B cell (primary cell): ENCODE measurements at regions not wholly inside any gene's neighbourhood (a gene's known extent, or its start where the extent isn't known, plus 50 kb on each side); places are given as distances from the start of the nearest gene placed in this dataset.

Experiments used
- ATAC-seq: fragments of 200-7000 bp; cut with Tn5 transposase; one replicate; pipeline ENCODE4 v1.10.0; 2021; ENCODE audit warnings: low read depth, mild to moderate bottlenecking, moderate number of reproducible peaks, moderate library complexity
- CTCF ChIA-PET: fragments of 350-600 bp; sonication (Branson Sonifier 250); formaldehyde crosslinking; loops from one replicate; lab custom pipeline; 2021; ENCODE audit warnings: antibody characterized with exemption, inconsistent platforms; lab: Charles Lee
- POLR2A ChIA-PET: fragments of 350-600 bp; sonication (Branson Sonifier 250); formaldehyde crosslinking; loops from one replicate; lab custom pipeline; 2021; ENCODE audit warnings: antibody characterized with exemption; lab: Charles Lee
- DNase-seq: peaks from one replicate; pipeline ENCODE4 v3.0.0; 2013
- H2AFZ ChIP-seq: 2 replicates; pipeline ENCODE4 v1.6.1; 2012; ENCODE audit warnings: mild to moderate bottlenecking, low read depth, low read length; ENCODE audit not compliant: insufficient read depth, poor library complexity, severe bottlenecking
- H3K27ac ChIP-seq, 2 donors: 1 replicate in 1 of 2; 2 replicates in 1 of 2; pipeline ENCODE4 v1.5.1; 2012 to 2013; ENCODE audit warnings: low read length in 2 of 2, mild to moderate bottlenecking in 2 of 2, moderate library complexity in 1 of 2
- H3K27me3 ChIP-seq, 4 experiments: fragments of 200-600 bp in 1 of 4; sonication (generic) in 1 of 4; replicated peaks in 1 of 4; 1 replicate in 2 of 4; 2 replicates in 2 of 4; pipeline versions ENCODE4 v1.6.1 to v1.7.0; 2013 to 2016; ENCODE audit warnings: low read length in 3 of 4, mild to moderate bottlenecking in 2 of 4, mixed read lengths in 1 of 4, moderate library complexity in 1 of 4; ENCODE audit not compliant: insufficient read depth in 4 of 4, control insufficient read depth in 3 of 4; ENCODE audit errors: control extremely low read depth in 1 of 4
- H3K36me3 ChIP-seq, 2 experiments: replicated peaks in 1 of 2; 1 replicate in 1 of 2; 2 replicates in 1 of 2; pipeline versions ENCODE4 v1.6.1 to v1.7.1; 2013; ENCODE audit warnings: low read length in 1 of 2; ENCODE audit not compliant: insufficient read depth in 2 of 2, control insufficient read depth in 1 of 2; ENCODE audit errors: control extremely low read depth in 1 of 2, extremely low read depth in 1 of 2
- H3K4me1 ChIP-seq, 2 donors: fragments of 200-600 bp in 1 of 2; sonication (generic) in 1 of 2; 1 replicate in 1 of 2; 2 replicates in 1 of 2; pipeline versions ENCODE4 v1.5.1 to v1.6.1; 2013 to 2017; ENCODE audit warnings: low read length in 2 of 2; ENCODE audit not compliant: control insufficient read depth in 2 of 2, insufficient read depth in 2 of 2
- H3K4me2 ChIP-seq: replicated peaks from 2 replicates; pipeline ENCODE3; 2012; ENCODE audit warnings: mild to moderate bottlenecking, low read depth, low read length; ENCODE audit not compliant: poor library complexity, severe bottlenecking
- H3K4me3 ChIP-seq, 5 experiments: fragments of 200-600 bp in 1 of 5; sonication (generic) in 1 of 5; 1 replicate in 3 of 5; 2 replicates in 2 of 5; pipeline versions ENCODE4 v1.5.1 to v1.7.0; 2011 to 2016; ENCODE audit warnings: low read length in 4 of 5, mild to moderate bottlenecking in 4 of 5, low read depth in 2 of 5, control low read depth in 1 of 5, moderate library complexity in 1 of 5; ENCODE audit not compliant: insufficient read depth in 1 of 5; ENCODE audit errors: control extremely low read depth in 1 of 5, extremely low read depth in 1 of 5
- H3K79me2 ChIP-seq: fragments of 200-600 bp; sonication (generic); one replicate; pipeline ENCODE4 v1.6.0; 2016; ENCODE audit warnings: low read length; ENCODE audit not compliant: control insufficient read depth, insufficient read depth
- H3K9ac ChIP-seq: fragments of 200-600 bp; sonication (generic); 2 replicates; pipeline ENCODE4 v1.6.1; 2017; ENCODE audit warnings: mild to moderate bottlenecking, low read length, moderate library complexity
- H3K9me3 ChIP-seq, 3 donors: one replicate each; pipeline versions ENCODE4 v1.6.1 to v1.7.1; 2013; ENCODE audit warnings: low read length in 2 of 3; ENCODE audit not compliant: control insufficient read depth in 2 of 3, insufficient read depth in 1 of 3; ENCODE audit errors: control extremely low read depth in 1 of 3
- H4K20me1 ChIP-seq: 2 replicates; pipeline ENCODE4 v1.6.0; 2012; ENCODE audit warnings: mild to moderate bottlenecking, low read length; ENCODE audit not compliant: insufficient read depth, control insufficient read depth, poor library complexity, severe bottlenecking
- H3K27ac Mint-ChIP-seq: one replicate; pipeline ENCODE4 v1.8.0; 2021; ENCODE audit warnings: mixed read lengths
- H3K27me3 Mint-ChIP-seq: one replicate; pipeline ENCODE4 v1.8.0; 2021; ENCODE audit warnings: mixed read lengths
- H3K4me1 Mint-ChIP-seq: one replicate; pipeline ENCODE4 v1.8.0; 2021; ENCODE audit warnings: mixed read lengths
- H3K4me3 Mint-ChIP-seq: one replicate; pipeline ENCODE4 v1.8.0; 2021; ENCODE audit warnings: mixed read lengths
- H3K9me3 Mint-ChIP-seq: one replicate; pipeline ENCODE4 v1.8.0; 2022; ENCODE audit warnings: mixed read lengths; ENCODE audit not compliant: insufficient read depth
- CTCF ChIP-seq: fragments of 200-600 bp; IDR thresholded peaks from one replicate; pipeline ENCODE4 v1.8.0; 2022; ENCODE audit warnings: antibody characterized with exemption, mild to moderate bottlenecking
- EZH2 ChIP-seq: IDR thresholded peaks from 2 replicates; pipeline ENCODE4 v1.6.1; 2012; ENCODE audit warnings: borderline replicate concordance, low read depth, mild to moderate bottlenecking, moderate library complexity, low read length; ENCODE audit not compliant: insufficient read depth, poor library complexity, severe bottlenecking
- WGBS: methylation state at CpG from one replicate; pipeline ENCODE4 v1.1.5; 2013; ENCODE audit warnings: missing lambda C conversion rate; ENCODE audit not compliant: insufficient coverage; 5-methylcytosine and 5-hydroxymethylcytosine counted together
- intact Hi-C: fragments of 100-400 bp; cut with micrococcal nuclease; formaldehyde crosslinking; loops from one replicate; pipeline ENCODE4 v1.10.0; 2022

- no peak overlapping the region for H3K4me2 ChIP-seq
- no peaks in the 10 kb centered on the region for H4K20me1 ChIP-seq
- H2AFZ ChIP-seq, result no peak overlapping the region
- CTCF ChIA-PET, result no interaction called here
- H3K9ac ChIP-seq, result no peak overlapping the region
- Mint-ChIP-seq H3K4me1 (no peaks in the 10 kb centered on the region), H3K9me3 (no peaks in the 10 kb centered on the region), H3K4me3 (no peak overlapping the region), H3K27ac (no peak overlapping the region), H3K27me3 (peaks cover 9% of the 10 kb centered on the region)
- WGBS, result 81% methylated on average over 6 of the region's 8 CpGs
- H3K79me2 ChIP-seq, result no peaks in the 10 kb centered on the region
- no peak for DNase-seq
- no peak overlapping the region for H3K27ac ChIP-seq
- POLR2A ChIA-PET, result no interaction called here
- ATAC-seq, result no peak
- no peak overlapping the region for H3K4me3 ChIP-seq
- H3K4me1 ChIP-seq, result no peaks in the 10 kb centered on the region
- no peaks in the 10 kb centered on the region for H3K36me3 ChIP-seq
- H3K27me3 ChIP-seq, result no peaks in the 10 kb centered on the region
- H3K9me3 ChIP-seq, result peaks cover 0 to 6% (median 0%) of the 10 kb centered on the region in 3 donors
- intact Hi-C loops, result no loop called here
- TF ChIP-seq CTCF, result no peak
- TF ChIP-seq EZH2, result no peak
These were observed 127.0 kb upstream of the AGAP1 start for GRCh38 chr2:235366807-235367206.

GRCh38 chr2:235371018-235371417, 122.8 kb upstream of the AGAP1 start:
- CTCF ChIA-PET, result no interaction called here
- TF ChIP-seq EZH2 (no peak), CTCF (no peak)
- intact Hi-C loops, result no loop called here
- Histone ChIP-seq H3K4me1 (no peaks in the 10 kb centered on the region), H3K4me2 (no peak overlapping the region), H3K9ac (no peak overlapping the region), H3K36me3 (no peaks in the 10 kb centered on the region), H2AFZ (no peak overlapping the region), H3K4me3 (no peak overlapping the region), H3K79me2 (no peaks in the 10 kb centered on the region), H4K20me1 (no peaks in the 10 kb centered on the region), H3K27ac (no peak overlapping the region), H3K9me3 (peaks cover 0 to 2% (median 0%) of the 10 kb centered on the region in 3 donors), H3K27me3 (no peaks in the 10 kb centered on the region)
- Mint-ChIP-seq H3K27me3 (peaks cover 4% of the 10 kb centered on the region), H3K4me3 (no peak overlapping the region), H3K9me3 (no peaks in the 10 kb centered on the region), H3K4me1 (no peaks in the 10 kb centered on the region), H3K27ac (no peak overlapping the region)
- POLR2A ChIA-PET, result no interaction called here
- ATAC-seq, result no peak
- DNase-seq, result no peak
- 87% methylated on average over 4 of the region's 5 CpGs for WGBS
